HG03135 (cell line): ENCODE measurements at regions not wholly inside any gene's neighbourhood (a gene's known extent, or its start where the extent isn't known, plus 50 kb on each side); places are given as distances from the start of the nearest gene placed in this dataset.
"Not testable (repeated sequence)": the region's sequence is repeated elsewhere in the genome, so short reads cannot be mapped to it uniquely, and the experiment has no call there.

Source experiments
- ATAC-seq: cut with Tn5 transposase; IDR thresholded peaks from one replicate; pipeline ENCODE4 v1.9.1; 2021; ENCODE audit warnings: mild to moderate bottlenecking, moderate library complexity; ENCODE audit not compliant: unreplicated experiment

DNA sequence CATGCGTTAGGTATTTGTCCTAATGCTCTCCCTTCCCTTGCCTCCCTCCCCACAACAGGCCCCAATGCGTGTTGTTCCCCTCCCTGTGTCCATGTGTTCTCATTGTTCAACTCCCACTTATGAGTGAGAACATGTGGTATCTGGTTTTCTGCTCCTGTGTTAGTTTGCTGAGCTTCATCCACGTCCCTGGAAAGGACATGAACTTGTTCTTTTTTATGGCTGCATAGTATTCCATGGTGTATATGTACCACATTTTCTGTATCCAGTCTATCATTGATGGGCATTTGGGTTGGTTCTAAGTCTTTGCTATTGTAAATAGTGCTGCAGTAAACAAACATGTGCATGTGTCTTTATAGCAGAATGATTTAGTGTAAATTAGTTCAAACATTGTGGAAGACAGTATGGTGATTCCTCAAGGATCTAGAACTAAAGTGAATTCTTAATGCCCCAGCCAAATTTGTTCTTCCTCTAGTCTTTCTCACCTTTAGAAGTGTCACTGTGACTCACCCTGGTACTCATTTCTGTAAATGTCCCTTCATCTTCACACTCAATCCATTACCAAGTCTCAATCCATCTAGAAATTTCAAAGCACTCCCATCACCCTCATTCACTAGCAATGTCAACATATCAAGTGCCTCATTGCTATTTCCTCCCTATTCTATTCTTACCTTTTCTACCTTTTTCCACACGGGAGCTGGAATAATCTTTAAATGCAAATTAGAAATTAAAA, 123.9 kb downstream of the MREG start:
- not testable (repeated sequence) for ATAC-seq

GRCh38 chr2:215888680-215889079, 124.7 kb downstream of the MREG start:
- no peak for ATAC-seq

GRCh38 chr2:215887303-215887702, 126.0 kb downstream of the MREG start:
- ATAC-seq = no peak

DNA sequence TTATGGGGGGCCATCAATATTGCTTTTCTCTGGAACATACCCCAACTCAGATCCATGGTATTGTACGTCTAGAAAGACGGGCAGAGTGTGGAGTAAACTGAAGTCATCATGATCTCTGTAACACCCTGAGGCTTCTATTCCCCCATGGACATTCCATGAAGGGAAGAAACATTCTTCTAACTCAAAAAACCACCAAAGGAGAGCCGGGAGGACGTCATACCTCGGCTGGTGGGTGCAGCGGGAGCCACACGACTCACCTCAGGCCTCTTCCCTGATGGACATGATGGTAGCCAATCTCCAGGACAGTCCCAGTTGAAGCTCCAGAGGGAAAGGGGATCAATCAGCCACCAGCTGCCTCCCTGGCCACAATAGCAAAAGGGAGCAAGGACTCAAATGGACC, 127.3 kb downstream of the MREG start:
- no peak for ATAC-seq

DNA sequence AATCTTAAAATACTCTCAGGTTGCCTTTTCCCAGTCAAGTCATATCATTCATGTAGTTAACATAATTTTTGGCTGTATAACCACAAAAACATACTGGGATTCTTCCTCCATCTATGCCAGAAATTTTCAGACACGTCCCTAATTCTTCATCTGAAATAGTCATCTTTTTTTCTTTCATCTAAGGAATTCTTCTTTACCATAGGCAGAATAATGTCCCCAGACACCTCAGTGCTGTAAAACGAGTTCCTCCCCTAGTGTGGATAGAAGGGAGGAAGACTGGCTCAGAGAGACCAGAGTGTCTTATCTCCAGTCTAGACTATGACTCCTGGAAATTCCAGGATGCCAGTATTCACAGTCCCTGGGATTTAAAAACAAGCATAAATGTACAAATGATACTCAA, 127.8 kb downstream of the MREG start:
- no peak for ATAC-seq

- no peak for ATAC-seq
These were observed 128.8 kb downstream of the MREG start for GRCh38 chr2:215884451-215885087.

DNA sequence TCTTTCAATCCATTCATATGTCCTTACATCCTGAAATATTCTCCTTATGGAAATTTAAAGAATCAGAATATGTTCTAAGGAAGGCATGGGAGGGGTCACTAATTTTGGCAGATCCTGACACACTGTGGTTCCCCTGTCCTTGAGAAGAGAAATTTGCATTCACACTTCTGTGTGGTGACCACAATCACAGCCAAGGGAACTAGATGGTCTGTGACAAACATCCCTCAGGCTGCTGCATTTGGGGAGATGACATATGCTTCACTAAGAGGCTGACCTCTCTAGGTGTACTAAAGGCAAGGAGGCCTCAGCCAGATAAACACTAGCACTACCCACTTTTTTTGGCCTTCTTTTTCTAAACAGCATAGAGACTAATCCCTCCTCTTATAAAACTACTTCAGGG, 129.6 kb downstream of the MREG start:
- peak; percentile 66 for ATAC-seq

DNA sequence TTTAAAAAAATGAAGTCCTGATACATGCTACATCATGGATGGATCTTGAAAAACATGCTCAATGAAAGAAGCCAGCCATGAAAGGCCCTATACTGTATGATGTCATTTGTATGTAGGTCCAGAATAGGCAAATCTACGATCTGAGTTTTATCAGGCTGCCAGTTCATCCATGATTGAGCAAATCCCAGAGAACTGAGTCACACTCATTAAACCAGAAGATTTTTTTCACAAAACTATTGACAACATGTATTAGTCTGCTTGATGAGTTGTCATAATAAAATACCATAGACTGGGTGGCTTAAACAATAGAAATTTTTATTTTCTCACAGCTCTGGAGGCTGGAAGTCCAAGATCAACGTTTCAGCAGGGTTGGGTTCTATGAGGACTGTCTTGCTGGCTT, 130.7 kb downstream of the MREG start:
- no peak for ATAC-seq

DNA sequence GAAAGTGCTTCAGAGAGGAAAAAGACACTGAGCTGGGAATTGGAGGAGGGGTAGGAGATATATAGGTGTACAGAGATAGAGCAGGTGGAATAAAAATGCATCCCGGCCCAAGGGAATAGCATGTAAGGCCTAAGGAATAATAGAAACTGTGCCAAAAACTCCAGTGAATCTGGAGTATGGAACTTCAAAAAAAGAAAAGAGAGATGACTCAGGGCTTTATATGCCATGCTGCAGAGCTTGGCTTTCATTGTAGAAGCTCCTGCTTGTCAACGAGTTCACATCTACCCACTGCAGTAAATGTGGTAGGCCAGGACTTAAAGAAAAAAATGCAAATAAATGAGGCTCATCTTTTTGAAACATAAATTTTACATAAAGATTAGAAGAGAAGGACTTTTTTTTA, 131.8 kb downstream of the MREG start:
- ATAC-seq = no peak

DNA sequence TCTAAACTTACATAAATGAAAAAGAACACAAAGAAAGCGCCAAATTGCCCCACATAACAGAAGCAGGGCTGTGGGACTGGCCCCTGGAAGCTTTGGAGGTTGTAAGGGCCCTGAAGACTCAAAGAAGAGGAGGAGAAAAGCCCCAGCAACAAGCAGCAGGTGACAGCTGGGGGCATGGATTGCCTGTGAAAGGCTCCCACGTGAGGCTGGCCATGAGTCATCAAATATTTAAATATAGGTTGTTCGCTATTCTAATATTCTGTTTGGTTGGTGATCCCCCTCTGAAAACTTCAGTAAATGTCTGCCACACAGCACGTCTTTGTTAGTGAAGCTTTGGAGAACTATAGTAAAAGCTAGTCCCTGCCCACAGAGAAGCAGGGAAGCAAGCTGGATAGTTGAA, 132.4 kb downstream of the MREG start:
- ATAC-seq = peak; percentile 56

DNA sequence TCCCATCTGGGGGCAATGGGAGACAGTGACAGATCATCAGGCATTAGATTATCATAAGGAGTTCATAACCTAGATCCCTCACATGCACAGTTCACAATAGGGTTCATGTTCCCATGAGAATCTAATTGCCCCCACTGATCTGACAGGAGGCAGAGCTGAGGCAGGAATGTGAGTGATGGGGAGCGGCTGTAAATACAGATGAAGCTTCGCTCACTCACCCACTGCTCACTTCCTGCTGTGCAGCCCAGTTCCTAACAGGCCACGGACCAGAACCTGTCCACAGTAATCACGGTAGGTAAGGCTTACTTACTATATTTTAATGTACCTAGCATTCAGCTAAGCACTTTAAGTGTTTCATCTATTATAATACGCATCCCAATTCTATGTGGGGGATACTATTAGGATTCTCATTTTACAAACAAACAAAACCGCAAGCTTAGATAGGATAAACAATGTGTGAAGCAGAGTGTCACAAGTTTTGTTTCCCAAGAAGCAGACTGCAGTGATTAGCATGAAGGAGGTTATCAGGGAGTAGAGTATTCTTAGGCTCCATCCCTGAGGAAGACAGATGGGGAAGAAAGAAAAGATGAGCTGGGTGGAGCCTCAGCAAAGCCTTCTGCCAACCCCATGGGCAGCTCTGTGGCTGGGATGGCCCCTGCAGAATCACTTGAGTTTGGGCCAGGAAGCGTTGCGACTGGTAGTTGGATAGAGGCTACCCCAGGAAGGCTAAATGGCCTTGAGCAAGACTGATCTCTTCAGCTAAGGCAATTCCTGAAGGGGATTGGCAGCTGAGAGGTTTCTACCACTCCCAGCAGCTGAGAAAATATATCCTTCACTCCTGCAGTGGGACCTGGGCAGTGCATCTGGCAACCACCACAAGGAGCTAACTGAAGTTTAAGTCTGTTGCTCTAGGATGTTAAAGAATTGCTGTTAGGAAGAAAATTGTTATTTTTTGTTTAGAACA, 133.1 kb downstream of the MREG start:
- no peak for ATAC-seq

- no peak for ATAC-seq
These were observed 134.0 kb downstream of the MREG start for GRCh38 chr2:215879331-215879730.

DNA sequence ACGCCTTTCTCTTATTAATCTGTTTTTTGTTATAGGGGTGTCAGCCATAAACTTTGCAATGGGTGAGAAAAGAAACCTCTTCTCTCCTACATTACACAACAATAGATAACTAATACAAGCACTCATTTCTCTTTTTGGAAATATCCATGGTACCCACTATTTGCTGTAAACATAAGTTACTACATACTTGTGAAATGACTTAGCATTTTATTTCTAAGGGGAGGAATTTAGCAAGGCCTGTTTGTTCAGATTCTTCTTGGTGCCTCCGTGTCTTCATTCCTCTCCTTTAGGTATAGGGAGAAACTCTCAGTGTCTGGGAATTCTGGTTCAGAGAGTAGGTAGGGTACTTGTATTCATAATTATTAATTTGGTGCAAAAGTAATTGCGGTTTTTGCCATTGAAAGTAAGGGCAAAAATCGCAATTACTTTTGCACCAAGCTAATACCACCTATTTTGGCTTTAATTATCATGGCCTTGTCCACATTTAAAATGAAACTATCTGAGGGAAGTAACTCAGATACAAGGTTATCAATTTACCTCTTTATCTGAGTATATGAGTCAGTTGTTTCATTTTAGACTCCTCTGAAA, 134.8 kb downstream of the MREG start:
- no peak for ATAC-seq

GRCh38 chr2:215876937-215877238, 136.5 kb downstream of the MREG start:
- ATAC-seq = no peak

GRCh38 chr2:215876139-215876936, 137.0 kb downstream of the MREG start:
- ATAC-seq = no peak

GRCh38 chr2:215874418-215874817, 138.9 kb downstream of the MREG start:
- no peak for ATAC-seq

DNA sequence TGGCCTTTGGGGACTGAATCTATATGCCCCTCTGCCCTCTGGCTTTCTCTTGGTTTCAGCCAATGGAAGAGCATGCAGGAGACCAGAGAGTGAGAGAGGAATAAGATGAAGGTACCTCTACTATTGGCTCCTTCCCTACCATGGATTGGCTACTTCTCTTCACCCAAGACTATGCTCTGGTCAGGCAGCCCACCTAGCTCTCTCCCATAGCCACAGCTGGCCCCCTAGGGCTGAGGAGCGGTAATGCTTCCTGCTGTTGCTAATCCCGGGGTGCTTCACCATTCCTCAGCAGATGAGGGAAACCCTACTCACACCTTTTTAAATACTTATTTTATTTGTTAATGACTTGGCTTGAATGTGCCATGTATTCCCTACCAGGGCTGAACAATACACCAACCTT, 142.4 kb downstream of the MREG start:
- ATAC-seq = no peak

- ATAC-seq = no peak
These were observed 143.3 kb downstream of the MREG start for GRCh38 chr2:215870088-215870490.

DNA sequence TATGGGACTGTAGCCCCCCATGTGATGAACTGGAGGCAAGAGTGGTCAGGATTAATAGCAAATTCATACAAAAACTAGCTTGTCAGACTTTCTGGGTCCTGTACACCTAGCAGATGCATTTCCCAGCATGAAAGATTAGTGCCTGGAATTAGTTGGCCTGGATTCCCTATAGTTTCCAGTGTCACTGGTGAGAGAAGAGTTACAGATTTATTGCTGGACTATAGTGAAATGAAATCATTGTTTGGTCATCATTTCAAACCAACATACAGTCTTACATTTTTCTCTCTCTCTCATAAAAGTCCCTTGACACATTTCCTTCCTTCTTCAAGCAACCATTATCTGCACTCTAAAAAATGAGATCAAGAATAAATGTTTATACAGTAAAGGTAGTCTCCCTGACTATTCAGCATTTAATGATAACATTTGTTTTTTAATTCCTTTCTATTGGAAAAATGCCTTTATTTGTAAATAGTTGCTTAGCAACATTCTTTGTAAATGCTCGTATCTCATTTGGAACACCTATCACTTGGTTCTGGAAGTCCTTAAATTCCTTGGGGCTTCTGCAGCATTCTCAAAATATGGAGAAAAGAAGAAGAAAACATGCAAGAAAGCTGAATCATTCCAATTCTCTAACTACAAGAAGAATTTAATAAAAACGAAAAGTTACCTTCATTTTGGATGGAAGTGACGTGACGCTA, 144.4 kb downstream of the MREG start:
- ATAC-seq = no peak

GRCh38 chr2:215866606-215867005, 146.7 kb downstream of the MREG start:
- ATAC-seq = no peak
